DMS79 treated with DMSO at 0.1 percent for 48 hours (cell line): ENCODE measurements at regions not wholly inside any gene's neighbourhood (a gene's known extent, or its start where the extent isn't known, plus 50 kb on each side); places are given as distances from the start of the nearest gene placed in this dataset.
"Not testable (repeated sequence)": the region's sequence is repeated elsewhere in the genome, so short reads cannot be mapped to it uniquely, and the experiment has no call there.

Source experiments
- DNase-seq: peaks from one replicate; lab custom pipeline; 2025; lab: John Stamatoyannopoulos, UW

DNA sequence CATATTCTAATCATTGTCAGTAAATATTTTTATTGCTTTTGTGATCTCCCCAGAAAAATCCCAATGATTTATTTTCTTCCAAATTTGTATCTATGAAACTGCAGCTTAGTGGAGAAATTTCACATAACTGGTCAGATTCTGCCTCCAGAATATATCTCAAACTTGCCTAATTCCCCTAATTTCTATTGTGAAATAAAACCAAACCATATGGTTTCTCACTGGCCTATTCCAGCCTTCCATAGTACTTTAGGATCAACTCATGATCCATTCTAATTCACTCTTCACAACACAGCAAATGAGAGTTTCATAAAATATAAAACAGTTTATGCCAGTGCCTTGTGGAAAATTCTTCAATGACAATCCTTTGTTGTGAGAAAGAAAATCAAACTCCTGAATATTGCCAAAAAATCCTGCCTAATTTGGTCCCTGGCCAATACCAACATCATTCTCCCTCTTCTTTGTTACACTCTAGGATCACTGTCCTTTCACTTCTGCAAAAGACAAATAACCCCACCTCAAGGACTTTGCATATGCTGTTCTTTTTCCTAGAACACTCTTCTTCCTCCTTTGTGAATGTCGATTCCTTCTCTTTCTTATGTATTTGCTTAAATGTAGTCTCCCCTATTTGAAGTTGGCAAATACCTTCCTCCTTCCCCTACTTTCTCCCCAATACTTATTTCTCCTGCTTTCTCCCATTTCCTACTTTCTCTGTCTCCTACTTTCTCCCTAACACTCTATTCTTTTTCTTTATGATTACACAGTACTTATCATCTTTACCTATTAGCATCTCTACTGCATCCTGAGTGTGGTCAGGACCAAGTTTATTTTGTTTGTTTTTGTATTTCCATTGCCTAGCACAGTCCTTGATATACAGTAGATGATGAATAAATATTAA lies 587.5 kb downstream of the RFPL4B start:
- DNase-seq: no peak

GRCh38 chr6:112935402-112936078 lies 588.4 kb downstream of the RFPL4B start:
- no peak for DNase-seq

DNA sequence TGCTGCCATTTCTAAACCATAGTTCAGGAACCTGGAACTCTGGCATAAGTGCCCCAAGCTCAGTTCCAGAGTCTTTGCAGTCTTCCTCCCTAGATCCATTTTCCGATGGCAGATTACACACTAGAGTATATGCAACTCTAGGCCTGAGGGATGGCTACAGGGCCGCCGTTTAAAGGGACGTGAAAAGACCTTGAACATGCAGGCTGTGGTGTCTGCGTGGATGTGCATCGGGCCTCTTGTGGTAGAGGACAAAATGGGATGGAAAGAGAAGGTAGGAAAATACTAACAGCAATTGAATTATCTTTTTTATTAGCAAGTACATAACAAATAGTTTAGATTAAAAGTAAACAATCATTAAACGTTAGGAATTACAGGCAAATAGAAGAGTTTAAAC lies 588.9 kb downstream of the RFPL4B start:
- no peak for DNase-seq

GRCh38 chr6:112936504-112936903 lies 589.4 kb downstream of the RFPL4B start:
- DNase-seq: no peak

DNA sequence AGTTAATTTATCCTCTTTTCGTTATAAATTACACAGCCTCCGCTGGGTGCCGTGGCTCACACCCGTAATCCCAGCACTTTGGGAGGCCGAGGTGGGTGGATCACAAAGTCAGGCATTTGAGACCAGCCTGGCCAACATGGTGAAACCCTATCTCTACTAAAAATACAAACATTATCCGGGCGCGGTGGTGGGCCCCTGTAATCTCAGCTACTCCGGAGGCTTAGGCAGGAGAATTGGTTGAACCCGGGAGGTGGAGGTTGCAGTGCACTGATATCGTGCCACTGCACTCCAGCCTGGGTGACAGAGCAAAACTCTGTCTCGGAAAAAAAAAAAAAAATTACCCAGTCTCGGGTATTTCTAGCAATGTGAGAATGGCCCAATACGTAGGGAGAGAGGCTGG lies 590.6 kb downstream of the RFPL4B start:
- not testable (repeated sequence) for DNase-seq

DNA sequence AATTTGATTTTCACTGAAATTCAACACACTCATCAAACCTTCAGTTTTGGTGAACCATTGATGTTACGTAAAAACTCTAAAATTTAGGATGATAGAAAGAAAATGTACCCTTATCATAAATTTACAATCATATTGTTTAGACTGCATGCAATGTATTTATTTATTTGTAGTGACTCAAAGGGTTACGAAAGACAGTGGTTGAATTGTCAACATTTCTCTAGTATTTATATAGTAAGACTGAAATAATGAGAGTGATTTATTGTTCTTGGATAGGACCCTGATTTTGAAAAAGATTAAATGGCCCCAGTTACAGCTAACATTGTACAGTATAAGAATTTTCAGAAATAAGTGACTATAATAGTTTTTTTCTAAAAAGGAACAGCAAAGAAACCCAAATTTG lies 591.5 kb downstream of the RFPL4B start:
- no peak for DNase-seq

GRCh38 chr6:112939563-112939962 lies 592.4 kb downstream of the RFPL4B start:
- peak; percentile 96 for DNase-seq

DNA sequence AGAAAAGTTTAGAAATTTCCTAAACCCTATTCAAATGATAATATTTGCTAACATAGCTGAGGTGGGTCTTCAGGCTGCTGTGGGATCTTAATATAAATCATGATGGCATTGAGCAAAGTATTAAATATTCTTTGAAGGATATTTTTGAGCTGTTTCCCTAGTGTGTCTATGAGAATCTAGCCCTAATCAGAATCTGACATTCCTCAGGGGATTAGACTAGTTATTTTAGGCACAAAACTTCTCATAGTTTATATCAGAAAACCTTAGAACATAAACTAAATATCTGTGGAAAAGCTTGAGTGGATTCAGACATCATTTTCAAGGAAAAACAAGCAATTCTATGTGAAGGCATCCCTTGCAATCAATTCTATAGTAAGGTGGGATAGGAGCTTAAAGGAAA lies 594.5 kb downstream of the RFPL4B start:
- DNase-seq: no peak

GRCh38 chr6:112946051-112946450 lies 598.9 kb downstream of the RFPL4B start:
- DNase-seq: no peak

- DNase-seq: no peak
Measured at GRCh38 chr6:112947507-112947906, 600.4 kb downstream of the RFPL4B start.

- DNase-seq: peak; percentile 91
Measured at GRCh38 chr6:112951829-112952228, 604.7 kb downstream of the RFPL4B start.

- DNase-seq: not testable (repeated sequence)
Measured at GRCh38 chr6:112955743-112956142, 608.6 kb downstream of the RFPL4B start.

GRCh38 chr6:112956696-112957535 lies 609.8 kb downstream of the RFPL4B start:
- DNase-seq: no peak

- DNase-seq: no peak
Measured at GRCh38 chr6:112957536-112957916, 610.4 kb downstream of the RFPL4B start.

- not testable (repeated sequence) for DNase-seq
Measured at GRCh38 chr6:112960130-112960529, 613.0 kb downstream of the RFPL4B start.

DNA sequence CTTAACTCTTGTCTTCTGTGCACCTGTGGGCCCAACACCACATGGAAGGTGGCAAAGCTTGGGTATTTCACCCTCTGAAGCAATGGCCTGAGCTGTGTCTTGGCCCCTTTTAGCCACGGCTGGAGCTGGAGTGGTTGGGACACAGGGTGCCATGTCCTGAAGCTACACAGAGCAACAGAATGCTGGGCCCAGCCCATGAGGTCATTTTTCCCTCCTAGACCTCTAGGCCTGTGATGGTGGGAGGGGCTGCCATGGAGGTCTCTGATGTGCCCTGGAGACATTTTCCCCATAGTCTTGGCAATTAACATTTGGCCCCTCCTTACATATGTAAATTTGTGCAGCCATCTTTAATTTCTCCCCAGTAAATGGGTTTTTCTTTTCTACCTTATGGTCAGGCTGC lies 620.8 kb downstream of the RFPL4B start:
- DNase-seq: no peak

- DNase-seq: no peak
Measured at GRCh38 chr6:112971651-112972050, 624.5 kb downstream of the RFPL4B start.

- not testable (repeated sequence) for DNase-seq
Measured at GRCh38 chr6:112974931-112975330, 627.8 kb downstream of the RFPL4B start.

DNA sequence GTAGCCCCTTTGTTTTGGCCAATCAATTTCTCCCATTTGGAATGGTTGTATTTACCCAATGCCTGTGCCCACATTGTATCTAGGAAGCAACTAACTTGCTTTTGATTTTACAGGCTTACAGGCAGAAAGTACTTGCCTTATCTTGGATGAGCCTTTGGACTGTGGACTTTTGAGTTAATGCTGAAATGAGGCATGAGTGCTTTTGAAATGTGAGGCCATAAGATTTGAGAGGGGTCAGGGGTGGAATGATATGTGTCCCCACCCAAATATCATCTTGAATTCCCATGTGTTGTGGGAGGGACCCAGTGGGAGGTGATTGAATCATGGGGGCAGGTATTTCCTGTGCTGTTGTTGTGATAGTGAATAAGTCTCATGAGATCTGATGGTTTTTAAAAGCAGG lies 629.4 kb downstream of the RFPL4B start:
- not testable (repeated sequence) for DNase-seq

DNA sequence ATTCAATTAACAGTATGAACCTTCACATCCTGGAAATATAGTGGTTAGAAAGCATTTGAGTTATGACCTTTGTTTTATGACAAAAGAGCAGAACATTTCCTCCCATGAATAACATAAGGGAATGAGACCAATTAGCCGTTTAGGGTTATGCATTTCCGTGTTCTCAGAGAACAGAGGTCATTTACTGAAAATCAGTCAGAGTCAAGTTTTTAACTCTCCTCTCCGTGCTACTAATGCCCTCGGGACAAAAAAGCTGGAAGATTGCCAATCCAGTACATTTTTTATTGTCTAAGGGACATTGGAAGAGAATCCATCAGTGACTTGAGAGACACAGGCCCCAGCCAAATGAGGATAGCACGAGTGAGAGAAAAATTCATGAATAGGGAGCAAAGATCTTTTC lies 632.7 kb downstream of the RFPL4B start:
- peak; percentile 32 for DNase-seq

GRCh38 chr6:112980676-112981075 lies 633.5 kb downstream of the RFPL4B start:
- DNase-seq: no peak

DNA sequence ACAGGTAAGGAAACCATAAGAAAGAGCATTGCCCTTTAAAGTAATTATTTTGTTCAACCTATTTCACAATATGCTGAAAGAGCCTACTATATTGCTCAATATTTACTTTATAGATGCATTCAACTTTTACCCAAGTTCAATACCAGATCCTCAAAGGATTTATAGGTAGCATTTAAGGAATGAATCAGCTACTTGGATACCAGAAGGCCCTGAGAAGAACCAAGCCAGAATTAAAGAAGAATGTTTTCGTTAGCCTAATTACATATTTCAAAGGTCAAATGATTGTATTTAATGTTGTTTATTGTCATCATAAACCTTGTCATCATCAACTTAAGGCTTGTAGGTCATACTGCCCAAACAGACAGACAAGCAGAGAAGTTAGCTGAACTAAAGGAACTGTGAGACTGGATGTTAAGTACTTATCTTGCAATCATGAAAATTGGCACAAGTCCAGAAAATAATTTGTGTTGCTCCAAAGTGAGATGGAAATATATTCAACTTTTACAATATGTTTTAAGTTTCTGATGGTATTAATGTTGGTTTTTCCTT lies 636.7 kb downstream of the RFPL4B start:
- no peak for DNase-seq
